ENCODE measurements at regions not wholly inside any gene's neighbourhood (a gene's known extent, or its start where the extent isn't known, plus 50 kb on each side); places are given as distances from the start of the nearest gene placed in this dataset.

DNA sequence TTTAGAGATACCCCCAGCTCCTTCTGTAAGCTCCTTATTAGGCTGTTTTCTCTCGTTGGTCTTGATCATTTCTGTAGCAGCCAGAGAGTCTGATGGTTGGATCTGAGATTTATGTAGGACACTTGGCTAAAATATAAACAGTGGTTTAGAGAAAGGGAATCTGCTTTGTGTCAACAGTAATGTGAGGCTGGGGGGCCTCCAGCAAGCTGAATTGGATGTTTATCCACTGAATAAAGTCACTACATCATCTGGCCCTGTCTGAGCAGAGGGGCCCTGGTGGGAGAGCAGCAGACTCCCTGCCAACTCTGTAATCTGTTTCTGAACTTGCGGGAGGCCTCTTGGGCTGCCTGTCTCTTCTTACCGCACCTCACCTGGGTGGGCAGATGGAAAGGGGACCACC is 328.5 kb upstream of the PLET1 start:
- TF ChIP-seq, protein P1, sequence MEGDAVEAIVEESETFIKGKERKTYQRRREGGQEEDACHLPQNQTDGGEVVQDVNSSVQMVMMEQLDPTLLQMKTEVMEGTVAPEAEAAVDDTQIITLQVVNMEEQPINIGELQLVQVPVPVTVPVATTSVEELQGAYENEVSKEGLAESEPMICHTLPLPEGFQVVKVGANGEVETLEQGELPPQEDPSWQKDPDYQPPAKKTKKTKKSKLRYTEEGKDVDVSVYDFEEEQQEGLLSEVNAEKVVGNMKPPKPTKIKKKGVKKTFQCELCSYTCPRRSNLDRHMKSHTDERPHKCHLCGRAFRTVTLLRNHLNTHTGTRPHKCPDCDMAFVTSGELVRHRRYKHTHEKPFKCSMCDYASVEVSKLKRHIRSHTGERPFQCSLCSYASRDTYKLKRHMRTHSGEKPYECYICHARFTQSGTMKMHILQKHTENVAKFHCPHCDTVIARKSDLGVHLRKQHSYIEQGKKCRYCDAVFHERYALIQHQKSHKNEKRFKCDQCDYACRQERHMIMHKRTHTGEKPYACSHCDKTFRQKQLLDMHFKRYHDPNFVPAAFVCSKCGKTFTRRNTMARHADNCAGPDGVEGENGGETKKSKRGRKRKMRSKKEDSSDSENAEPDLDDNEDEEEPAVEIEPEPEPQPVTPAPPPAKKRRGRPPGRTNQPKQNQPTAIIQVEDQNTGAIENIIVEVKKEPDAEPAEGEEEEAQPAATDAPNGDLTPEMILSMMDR (conservative IDR thresholded peaks at IDR 0.05; ENCODE audit: control insufficient read depth, insufficient read depth, low read depth, low read length), result no peak
- no peak for DNase-seq (ENCODE audit: low read depth)
- no peak overlapping the region for H3K4me3 ChIP-seq (ENCODE audit: control insufficient read depth, low read depth, low read length)

DNA sequence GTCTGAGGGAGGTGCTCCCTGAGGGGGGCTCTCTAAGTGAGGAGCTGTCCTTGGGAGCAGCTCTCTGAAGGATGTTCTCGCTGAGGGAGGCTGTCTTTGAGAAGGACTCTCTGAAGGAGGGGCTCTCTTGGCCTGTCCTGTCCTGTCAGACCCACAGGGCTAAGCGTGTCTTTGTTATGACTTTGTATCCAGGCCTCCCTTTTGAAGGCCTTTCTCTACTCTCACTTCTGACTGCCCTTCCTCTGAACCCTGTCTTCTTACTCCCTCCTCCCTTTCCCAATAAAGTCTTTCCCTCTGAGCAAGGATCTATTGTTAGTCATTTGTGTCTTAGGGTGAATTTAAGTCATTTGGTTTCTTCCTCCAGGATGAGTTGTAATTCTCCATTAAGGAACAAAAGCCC is 330.1 kb upstream of the PLET1 start:
- TF ChIP-seq, protein P1 (conservative IDR thresholded peaks at IDR 0.05; ENCODE audit: control insufficient read depth, insufficient read depth, low read depth, low read length), result no peak
- peak; percentile 4 for DNase-seq (ENCODE audit: low read depth)
- H3K4me3 ChIP-seq (ENCODE audit: control insufficient read depth, low read depth, low read length), result no peak overlapping the region

DNA sequence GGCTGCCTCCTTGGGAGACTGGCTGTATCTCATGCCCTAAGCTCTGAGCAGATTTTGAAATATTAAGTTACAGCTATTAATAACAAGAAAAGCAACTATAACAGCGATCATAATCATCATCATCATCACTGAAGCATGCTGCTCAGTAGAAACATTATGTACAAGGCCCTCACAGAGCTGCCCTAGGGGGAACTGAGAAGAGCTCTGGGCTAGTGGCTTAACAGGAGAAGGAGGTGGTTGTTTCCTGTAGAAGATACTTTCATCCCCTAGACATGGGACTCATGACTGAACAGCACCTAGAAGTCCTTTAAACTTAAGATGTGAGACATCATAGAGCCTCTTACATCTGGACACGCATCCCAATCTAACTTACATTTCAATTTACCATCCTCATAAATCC is 332.8 kb upstream of the PLET1 start:
- no peak overlapping the region for H3K4me3 ChIP-seq (ENCODE audit: control insufficient read depth, low read depth, low read length)
- TF ChIP-seq, protein P1 (conservative IDR thresholded peaks at IDR 0.05; ENCODE audit: control insufficient read depth, insufficient read depth, low read depth, low read length), result no peak
- no peak for DNase-seq (ENCODE audit: low read depth)

DNA sequence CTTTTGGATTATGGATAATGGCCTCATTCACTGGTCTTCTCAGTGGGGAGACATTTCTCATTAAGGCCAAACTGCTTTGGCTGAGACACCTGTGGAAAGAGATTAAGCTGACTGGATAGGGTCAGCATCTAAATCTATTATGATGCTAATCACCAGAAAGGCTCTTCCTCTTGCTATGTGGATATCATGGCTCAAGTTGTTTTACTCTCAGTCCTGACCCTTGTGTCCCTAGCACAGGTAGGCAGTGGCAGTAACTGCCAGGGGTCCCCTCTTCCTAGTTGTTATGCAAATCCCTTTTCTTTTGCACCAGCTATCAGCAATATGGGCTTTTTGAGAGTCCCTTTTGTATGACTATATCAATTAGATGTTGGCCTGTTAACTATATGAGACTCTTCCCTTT is 335.7 kb upstream of the PLET1 start:
- DNase-seq (ENCODE audit: low read depth), result no peak
- TF ChIP-seq, protein P1 (conservative IDR thresholded peaks at IDR 0.05; ENCODE audit: control insufficient read depth, insufficient read depth, low read depth, low read length), result no peak
- no peak overlapping the region for H3K4me3 ChIP-seq (ENCODE audit: control insufficient read depth, low read depth, low read length)

DNA sequence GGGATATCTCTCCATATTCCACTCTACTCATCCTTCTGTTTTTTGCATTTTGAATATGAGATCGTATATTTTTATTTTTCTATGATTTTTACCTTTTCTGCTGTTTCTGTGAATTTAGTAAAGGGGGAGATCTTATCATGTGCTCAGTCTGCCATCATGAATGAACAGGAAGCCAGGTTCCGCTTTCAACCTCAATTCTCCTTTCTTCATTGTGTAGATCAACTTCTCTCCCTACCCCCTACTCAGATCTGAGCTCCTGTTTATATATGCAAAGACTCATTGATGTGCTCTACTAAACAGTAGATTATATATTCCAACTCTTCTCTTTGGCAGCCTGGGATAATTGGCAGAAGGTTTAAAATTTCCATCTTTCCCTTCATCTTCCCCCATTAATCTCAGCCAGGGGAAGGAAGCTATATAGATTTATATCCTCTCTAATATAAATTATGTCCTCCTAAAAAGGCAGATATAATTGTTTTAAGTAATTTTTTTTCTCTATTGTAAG is 336.7 kb upstream of the PLET1 start:
- TF ChIP-seq, protein P1 (conservative IDR thresholded peaks at IDR 0.05; ENCODE audit: control insufficient read depth, insufficient read depth, low read depth, low read length), result no peak
- no peak overlapping the region for H3K4me3 ChIP-seq (ENCODE audit: control insufficient read depth, low read depth, low read length)
- DNase-seq (ENCODE audit: low read depth), result no peak

DNA sequence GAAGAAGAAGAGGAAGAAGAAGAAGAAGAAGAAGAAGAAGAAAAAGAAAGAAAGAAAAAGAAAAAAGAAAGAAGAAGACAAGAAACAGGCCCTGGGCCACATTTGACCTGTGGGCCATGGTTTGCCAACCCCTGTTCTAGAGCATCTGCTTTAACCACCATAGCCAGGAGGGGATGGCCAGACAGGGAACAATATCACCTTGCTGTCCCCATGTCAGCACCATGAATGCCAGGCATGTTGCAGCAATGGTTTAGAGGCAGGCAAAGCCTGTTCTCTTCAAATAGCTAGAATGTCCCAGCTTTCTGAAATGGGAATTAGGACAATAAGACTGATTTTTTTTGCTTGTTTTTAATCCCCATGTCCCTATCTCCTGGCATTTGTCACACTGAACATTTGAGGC is 338.6 kb upstream of the PLET1 start:
- TF ChIP-seq, protein P1 (conservative IDR thresholded peaks at IDR 0.05; ENCODE audit: control insufficient read depth, insufficient read depth, low read depth, low read length), result no peak
- DNase-seq (ENCODE audit: low read depth), result no peak
- H3K4me3 ChIP-seq (ENCODE audit: control insufficient read depth, low read depth, low read length), result no peak overlapping the region
